A549 (cell line): ENCODE measurements at regions not wholly inside any gene's neighbourhood (a gene's known extent, or its start where the extent isn't known, plus 50 kb on each side); places are given as distances from the start of the nearest gene placed in this dataset.

Experiments
- ATAC-seq, 2 experiments: fragments of 200-7000 bp in 1 of 2; fragments of >200 bp in 1 of 2; cut with Nextera tagmentation in 1 of 2; cut with Tn5 transposase in 1 of 2; 3 replicates each; pipeline versions ENCODE4 v1.8.0 to v1.9.1; 2018 to 2020; ENCODE audit warnings: mild to moderate bottlenecking in 1 of 2, moderate library complexity in 1 of 2
- CTCF ChIA-PET: fragments of 300-600 bp; sonication (Branson Sonifier 250); formaldehyde crosslinking; extraction: SDS; loops from one replicate; lab custom pipeline; 2021; ENCODE audit warnings: antibody characterized with exemption, inconsistent platforms; lab: Yijun Ruan, JAX
- POLR2A ChIA-PET: fragments of 350-600 bp; formaldehyde crosslinking; extraction: SDS; loops from one replicate; lab custom pipeline; 2021; ENCODE audit warnings: antibody characterized with exemption, inconsistent platforms; lab: Yijun Ruan, JAX
- DNase-seq, 2 experiments: peaks; one replicate each; pipeline versions ENCODE4 v3.0.0 to v3.0.0-alpha.2; 2011 to 2016; ENCODE audit warnings: low read depth in 1 of 2, low spot score in 1 of 2
- FAIRE-seq: peaks from 2 replicates; lab custom pipeline; 2011; peaks lifted over from hg19 to GRCh38; lab: Jason Lieb, UNC
- H3K27ac ChIP-seq, 2 experiments: fragments of >200 bp; sonication (Bioruptor Twin); formaldehyde crosslinking; 3 replicates each; pipeline ENCODE4 v1.5.1; 2016 to 2017
- H3K4me1 ChIP-seq: fragments of >200 bp; sonication (Bioruptor Twin); formaldehyde crosslinking; 3 replicates; pipeline ENCODE4 v1.6.1; 2016
- H3K4me2 ChIP-seq: fragments of >200 bp; sonication (Bioruptor Twin); formaldehyde crosslinking; 3 replicates; pipeline ENCODE4 v1.6.1; 2016
- H3K4me3 ChIP-seq: fragments of >200 bp; sonication (Bioruptor Twin); formaldehyde crosslinking; 3 replicates; pipeline ENCODE4 v1.5.1; 2016
- H3K9me3 ChIP-seq: fragments of >200 bp; sonication (Bioruptor Twin); formaldehyde crosslinking; 3 replicates; pipeline ENCODE4 v1.6.1; 2016
- CBX2 ChIP-seq: fragments of 200-600 bp; sonication (generic); IDR thresholded peaks from 2 replicates; pipeline ENCODE4 v1.6.1; 2016; ENCODE audit warnings: low read depth, mild to moderate bottlenecking, borderline replicate concordance
- CHD2 ChIP-seq: fragments of 150-350 bp; IDR thresholded peaks from 2 replicates; pipeline ENCODE4 v1.6.1; 2014; ENCODE audit warnings: low read length; ENCODE audit not compliant: partially characterized antibody
- EP300 ChIP-seq, 2 experiments: fragments of >200 bp; sonication (Bioruptor Twin); formaldehyde crosslinking; IDR thresholded peaks; 2 replicates in 1 of 2; 3 replicates in 1 of 2; pipeline ENCODE4 v1.6.1; 2016 to 2017
- ESRRA ChIP-seq: fragments of 150-350 bp; IDR thresholded peaks from 2 replicates; pipeline ENCODE4 v1.6.1; 2014; ENCODE audit warnings: mild to moderate bottlenecking, low read length, borderline replicate concordance
- GATA3 ChIP-seq: IDR thresholded peaks from 2 replicates; pipeline ENCODE4 v1.6.1; 2012; ENCODE audit warnings: borderline replicate concordance
- HEYL ChIP-seq: fragments of 250-450 bp; sonication (Bioruptor Pico); IDR thresholded peaks from 2 replicates; pipeline ENCODE4 v1.8.0; 2021; ENCODE audit warnings: mild to moderate bottlenecking, moderate library complexity
- HOXA7 ChIP-seq: fragments of 250-450 bp; sonication (Bioruptor Pico); IDR thresholded peaks from 2 replicates; pipeline ENCODE4 v1.5.0; 2020; ENCODE audit warnings: mild to moderate bottlenecking, moderate library complexity
- HOXB5 ChIP-seq: fragments of 250-450 bp; sonication (Bioruptor Pico); IDR thresholded peaks from 2 replicates; pipeline ENCODE4 v1.5.0; 2020; ENCODE audit warnings: mild to moderate bottlenecking, moderate library complexity
- JUN ChIP-seq, 2 experiments: fragments of >200 bp; sonication (Bioruptor Twin); formaldehyde crosslinking; IDR thresholded peaks; 2 replicates in 1 of 2; 3 replicates in 1 of 2; pipeline ENCODE4 v1.6.1; 2016 to 2017
- JUNB ChIP-seq: fragments of >200 bp; sonication (Bioruptor Twin); formaldehyde crosslinking; IDR thresholded peaks from 2 replicates; pipeline ENCODE4 v1.6.1; 2016
- KDM5A ChIP-seq: fragments of 200-600 bp; sonication (generic); IDR thresholded peaks from 2 replicates; pipeline ENCODE4 v1.6.1; 2016; ENCODE audit warnings: antibody characterized with exemption, mild to moderate bottlenecking
- MAFK ChIP-seq: fragments of 450-650 bp; IDR thresholded peaks from 2 replicates; pipeline ENCODE4 v1.6.1; 2014; ENCODE audit not compliant: partially characterized antibody
- MYC ChIP-seq: IDR thresholded peaks from 2 replicates; pipeline ENCODE4 v1.6.1; 2012; ENCODE audit warnings: mild to moderate bottlenecking, inconsistent platforms, low read length, improper control_type of control experiment, borderline replicate concordance
- POLR2AphosphoS2 ChIP-seq: conservative IDR thresholded peaks from 2 replicates; pipeline ENCODE4 v1.6.1; 2012; ENCODE audit warnings: low read length, improper control_type of control experiment, inconsistent platforms
- RFX5 ChIP-seq: fragments of 450-650 bp; IDR thresholded peaks from 2 replicates; pipeline ENCODE4 v1.7.1; 2014; ENCODE audit warnings: antibody characterized with exemption, mild to moderate bottlenecking, moderate library complexity
- RNF2 ChIP-seq: fragments of 200-600 bp; sonication (generic); IDR thresholded peaks from 2 replicates; pipeline ENCODE4 v1.6.1; 2016; ENCODE audit warnings: low read depth, mild to moderate bottlenecking, antibody characterized with exemption, moderate library complexity, borderline replicate concordance
- WGBS: methylation state at CpG from one replicate; pipeline ENCODE4 v1.1.6; 2017; ENCODE audit errors: missing lambda C conversion rate; 5-methylcytosine and 5-hydroxymethylcytosine counted together
- TF ChIP-seq, protein P1 (sequence below): IDR thresholded peaks from 2 replicates; pipeline ENCODE4 v1.6.1; 2012
- TF ChIP-seq, protein P2 (sequence below): fragments of 150-350 bp; IDR thresholded peaks from 2 replicates; pipeline ENCODE4 v1.6.1; 2014; ENCODE audit warnings: low read depth, mild to moderate bottlenecking, low read length
- TF ChIP-seq, protein P3 (sequence below): fragments of 200-600 bp; sonication (generic); IDR thresholded peaks from 2 replicates; pipeline ENCODE4 v1.6.1; 2016; ENCODE audit warnings: antibody characterized with exemption, mild to moderate bottlenecking, moderate library complexity
- TF ChIP-seq, protein P4 (sequence below): fragments of >200 bp; sonication (Bioruptor Twin); formaldehyde crosslinking; IDR thresholded peaks from 3 replicates; pipeline ENCODE4 v1.6.1; 2016
- TF ChIP-seq, protein P5 (sequence below): fragments of 250-450 bp; sonication (Bioruptor Pico); IDR thresholded peaks from 2 replicates; pipeline ENCODE4 v1.5.0; 2020; ENCODE audit warnings: low read depth, mild to moderate bottlenecking, moderate library complexity

DNA sequence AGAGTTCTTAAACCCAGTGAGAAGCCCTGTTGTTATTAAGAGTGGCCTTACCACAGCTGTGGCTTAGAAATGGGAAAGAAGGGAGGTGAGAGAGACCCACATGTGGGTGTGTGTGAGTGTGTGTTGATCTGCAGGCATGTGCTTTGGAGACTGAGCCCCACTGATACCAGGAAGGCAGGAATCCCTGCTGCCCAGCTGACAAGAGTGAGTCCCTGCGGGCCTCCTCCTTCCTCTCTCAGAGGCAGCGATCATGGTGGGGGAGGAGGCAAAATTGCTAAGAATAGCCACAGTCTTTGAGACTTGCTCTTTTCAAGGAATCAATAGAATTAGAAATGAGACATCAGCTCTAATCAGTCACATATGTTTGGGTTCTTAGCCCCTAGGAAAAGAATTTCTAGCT is 87.0 kb upstream of the WARS2 start (continued):
- TF ChIP-seq CHD2 (no peak), MAFK (no peak), GATA3 (no peak), HOXA7 (no peak)
- TF ChIP-seq, protein P1, sequence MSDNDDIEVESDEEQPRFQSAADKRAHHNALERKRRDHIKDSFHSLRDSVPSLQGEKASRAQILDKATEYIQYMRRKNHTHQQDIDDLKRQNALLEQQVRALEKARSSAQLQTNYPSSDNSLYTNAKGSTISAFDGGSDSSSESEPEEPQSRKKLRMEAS = no peak

DNA sequence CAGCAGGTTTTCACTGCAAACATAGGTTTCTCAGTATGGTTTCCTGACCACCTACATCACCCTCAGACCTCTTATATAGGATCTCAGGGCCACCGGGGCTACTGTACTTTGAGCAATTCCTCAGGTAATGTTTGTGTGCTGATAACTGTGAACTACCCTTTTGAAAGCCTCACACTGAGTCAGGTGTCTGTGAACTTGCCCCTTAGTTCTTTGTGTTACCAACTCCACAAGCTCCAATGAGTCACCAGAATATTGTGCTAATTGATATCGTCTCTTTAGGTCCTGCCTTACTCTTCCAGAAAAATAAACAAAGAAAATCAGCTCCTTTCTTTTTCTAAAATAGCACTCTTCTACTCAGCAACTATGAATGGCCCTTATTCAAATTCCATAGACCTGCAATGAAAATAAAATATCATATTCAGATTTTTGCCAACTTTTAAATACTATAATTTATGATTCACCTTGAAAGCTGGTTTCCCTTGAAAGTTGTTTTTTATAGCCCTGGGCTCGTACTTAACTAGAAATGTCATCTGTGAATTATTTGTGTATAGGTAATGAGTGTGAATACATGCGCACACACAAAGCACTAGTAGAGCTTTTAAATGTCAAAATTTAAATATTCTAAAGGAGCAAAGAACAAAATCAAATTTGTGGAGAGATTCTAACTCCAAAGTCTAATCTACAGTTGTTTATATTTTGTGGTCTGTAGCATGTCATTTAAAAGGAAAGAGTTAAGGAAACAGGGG is 88.1 kb upstream of the WARS2 start:
- Histone ChIP-seq H3K9me3 (no peaks in the 10 kb centered on the region), H3K27ac (no peak overlapping the region), H3K4me3 (no peak overlapping the region), H3K4me1 (no peaks in the 10 kb centered on the region)
- FAIRE-seq = no peak
- WGBS = 75% methylated on average over 4 of the region's 4 CpGs
- no peak for ATAC-seq
- TF ChIP-seq ESRRA = no peak
- no peak for TF ChIP-seq POLR2AphosphoS2
- TF ChIP-seq, all 56 proteins: peak for 0
- no peak for DNase-seq
- ChIA-PET CTCF (no interaction called here), POLR2A (no interaction called here)
- no peak overlapping the region for H3K4me2 ChIP-seq

DNA sequence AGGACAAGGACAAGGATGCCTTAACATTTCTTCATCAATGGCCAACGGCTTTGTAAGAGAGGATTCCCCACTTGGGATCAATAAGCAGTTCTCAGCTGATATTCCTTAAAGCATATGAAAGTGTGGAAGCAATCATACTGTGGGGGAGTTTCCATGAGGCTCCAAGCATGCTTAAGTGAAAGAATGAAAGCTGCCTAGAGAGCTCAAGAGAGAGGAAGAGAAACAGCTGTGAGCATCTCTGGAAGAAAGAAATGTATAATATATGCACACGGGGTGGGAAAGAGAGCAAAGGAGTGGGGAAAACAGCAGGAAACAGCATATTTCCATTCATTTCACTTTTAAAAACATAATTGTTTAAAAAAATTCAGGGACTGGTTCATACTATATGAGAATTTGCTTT is 94.7 kb upstream of the WARS2 start:
- no peak for DNase-seq
- 56% methylated on average over 2 of the region's 2 CpGs for WGBS
- no peak for TF ChIP-seq KDM5A
- TF ChIP-seq, protein P2, sequence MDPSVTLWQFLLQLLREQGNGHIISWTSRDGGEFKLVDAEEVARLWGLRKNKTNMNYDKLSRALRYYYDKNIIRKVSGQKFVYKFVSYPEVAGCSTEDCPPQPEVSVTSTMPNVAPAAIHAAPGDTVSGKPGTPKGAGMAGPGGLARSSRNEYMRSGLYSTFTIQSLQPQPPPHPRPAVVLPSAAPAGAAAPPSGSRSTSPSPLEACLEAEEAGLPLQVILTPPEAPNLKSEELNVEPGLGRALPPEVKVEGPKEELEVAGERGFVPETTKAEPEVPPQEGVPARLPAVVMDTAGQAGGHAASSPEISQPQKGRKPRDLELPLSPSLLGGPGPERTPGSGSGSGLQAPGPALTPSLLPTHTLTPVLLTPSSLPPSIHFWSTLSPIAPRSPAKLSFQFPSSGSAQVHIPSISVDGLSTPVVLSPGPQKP = no peak
- no peak for TF ChIP-seq MYC
- no peak for TF ChIP-seq CBX2
- TF ChIP-seq EP300 (IDR thresholded peaks at IDR 0.05) = no peak
- TF ChIP-seq, protein P1 = no peak
- TF ChIP-seq JUNB = no peak
- no peak for TF ChIP-seq RNF2
- no peak for TF ChIP-seq HEYL
- no peak for TF ChIP-seq JUN (IDR thresholded peaks at IDR 0.05)
- TF ChIP-seq, protein P3, sequence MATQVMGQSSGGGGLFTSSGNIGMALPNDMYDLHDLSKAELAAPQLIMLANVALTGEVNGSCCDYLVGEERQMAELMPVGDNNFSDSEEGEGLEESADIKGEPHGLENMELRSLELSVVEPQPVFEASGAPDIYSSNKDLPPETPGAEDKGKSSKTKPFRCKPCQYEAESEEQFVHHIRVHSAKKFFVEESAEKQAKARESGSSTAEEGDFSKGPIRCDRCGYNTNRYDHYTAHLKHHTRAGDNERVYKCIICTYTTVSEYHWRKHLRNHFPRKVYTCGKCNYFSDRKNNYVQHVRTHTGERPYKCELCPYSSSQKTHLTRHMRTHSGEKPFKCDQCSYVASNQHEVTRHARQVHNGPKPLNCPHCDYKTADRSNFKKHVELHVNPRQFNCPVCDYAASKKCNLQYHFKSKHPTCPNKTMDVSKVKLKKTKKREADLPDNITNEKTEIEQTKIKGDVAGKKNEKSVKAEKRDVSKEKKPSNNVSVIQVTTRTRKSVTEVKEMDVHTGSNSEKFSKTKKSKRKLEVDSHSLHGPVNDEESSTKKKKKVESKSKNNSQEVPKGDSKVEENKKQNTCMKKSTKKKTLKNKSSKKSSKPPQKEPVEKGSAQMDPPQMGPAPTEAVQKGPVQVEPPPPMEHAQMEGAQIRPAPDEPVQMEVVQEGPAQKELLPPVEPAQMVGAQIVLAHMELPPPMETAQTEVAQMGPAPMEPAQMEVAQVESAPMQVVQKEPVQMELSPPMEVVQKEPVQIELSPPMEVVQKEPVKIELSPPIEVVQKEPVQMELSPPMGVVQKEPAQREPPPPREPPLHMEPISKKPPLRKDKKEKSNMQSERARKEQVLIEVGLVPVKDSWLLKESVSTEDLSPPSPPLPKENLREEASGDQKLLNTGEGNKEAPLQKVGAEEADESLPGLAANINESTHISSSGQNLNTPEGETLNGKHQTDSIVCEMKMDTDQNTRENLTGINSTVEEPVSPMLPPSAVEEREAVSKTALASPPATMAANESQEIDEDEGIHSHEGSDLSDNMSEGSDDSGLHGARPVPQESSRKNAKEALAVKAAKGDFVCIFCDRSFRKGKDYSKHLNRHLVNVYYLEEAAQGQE = no peak
- no peak for TF ChIP-seq RFX5
- no peak for TF ChIP-seq HOXB5 (CRISPR knock-in tag)
- TF ChIP-seq, protein P4, sequence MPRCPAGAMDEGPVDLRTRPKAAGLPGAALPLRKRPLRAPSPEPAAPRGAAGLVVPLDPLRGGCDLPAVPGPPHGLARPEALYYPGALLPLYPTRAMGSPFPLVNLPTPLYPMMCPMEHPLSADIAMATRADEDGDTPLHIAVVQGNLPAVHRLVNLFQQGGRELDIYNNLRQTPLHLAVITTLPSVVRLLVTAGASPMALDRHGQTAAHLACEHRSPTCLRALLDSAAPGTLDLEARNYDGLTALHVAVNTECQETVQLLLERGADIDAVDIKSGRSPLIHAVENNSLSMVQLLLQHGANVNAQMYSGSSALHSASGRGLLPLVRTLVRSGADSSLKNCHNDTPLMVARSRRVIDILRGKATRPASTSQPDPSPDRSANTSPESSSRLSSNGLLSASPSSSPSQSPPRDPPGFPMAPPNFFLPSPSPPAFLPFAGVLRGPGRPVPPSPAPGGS = no peak
- no peak for TF ChIP-seq POLR2AphosphoS2
- TF ChIP-seq, protein P5, sequence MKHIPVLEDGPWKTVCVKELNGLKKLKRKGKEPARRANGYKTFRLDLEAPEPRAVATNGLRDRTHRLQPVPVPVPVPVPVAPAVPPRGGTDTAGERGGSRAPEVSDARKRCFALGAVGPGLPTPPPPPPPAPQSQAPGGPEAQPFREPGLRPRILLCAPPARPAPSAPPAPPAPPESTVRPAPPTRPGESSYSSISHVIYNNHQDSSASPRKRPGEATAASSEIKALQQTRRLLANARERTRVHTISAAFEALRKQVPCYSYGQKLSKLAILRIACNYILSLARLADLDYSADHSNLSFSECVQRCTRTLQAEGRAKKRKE = no peak
- no peaks in the 10 kb centered on the region for H3K9me3 ChIP-seq
- H3K27ac ChIP-seq = no peak overlapping the region
- FAIRE-seq = no peak
- no peak for ATAC-seq
- CTCF ChIA-PET = no interaction called here
- H3K4me3 ChIP-seq = no peak overlapping the region
- POLR2A ChIA-PET = no interaction called here
- no peak overlapping the region for H3K4me2 ChIP-seq
- H3K4me1 ChIP-seq = no peaks in the 10 kb centered on the region
